ENCODE measurements at regions not wholly inside any gene's neighbourhood (a gene's known extent, or its start where the extent isn't known, plus 50 kb on each side); places are given as distances from the start of the nearest gene placed in this dataset.

DNA sequence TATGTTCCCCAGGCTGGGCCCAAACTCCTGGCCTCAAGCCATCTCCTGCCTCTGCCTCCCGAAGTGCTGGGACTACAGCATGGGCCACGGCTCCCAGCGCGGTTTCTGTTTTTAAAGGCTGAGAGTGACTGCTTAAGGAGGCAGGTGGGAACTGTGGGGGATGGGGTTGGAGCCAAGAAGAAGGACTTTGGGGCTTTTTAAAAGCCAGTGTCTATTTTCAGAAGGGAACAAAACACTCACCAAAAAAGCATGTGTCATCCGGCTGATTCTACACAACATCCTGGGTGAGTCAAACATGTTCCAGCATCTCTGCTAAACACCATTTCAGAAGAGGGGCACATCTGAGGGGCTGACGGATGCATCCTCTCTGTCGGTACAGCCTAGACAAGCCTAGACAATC, 824.5 kb downstream of the TYW1 start:
- H3K4me3 Mint-ChIP-seq (ENCODE audit: unreplicated experiment), result no peak overlapping the region
- H3K4me1 Mint-ChIP-seq (ENCODE audit: low read depth, unreplicated experiment), result no peaks in the 10 kb centered on the region
- peaks cover 15% of the 10 kb centered on the region for H3K9me3 Mint-ChIP-seq (ENCODE audit: unreplicated experiment)
- H3K27me3 ChIP-seq (ENCODE audit: insufficient read depth, low read length), result no peaks in the 10 kb centered on the region
- H3K36me3 Mint-ChIP-seq (ENCODE audit: low read depth, unreplicated experiment), result no peaks in the 10 kb centered on the region
- no peak for FAIRE-seq
- DNase-seq (ENCODE audit: low read depth), result no peak
- H4K20me1 ChIP-seq (ENCODE audit: insufficient read depth, low read length), result no peaks in the 10 kb centered on the region
- H3K4me1 ChIP-seq (ENCODE audit: insufficient read depth, low read length), result peaks cover 2% of the 10 kb centered on the region
- H3K9me3 ChIP-seq (ENCODE audit: insufficient read depth, low read depth, low read length), result peaks cover 1% of the 10 kb centered on the region
- H3K27ac ChIP-seq (ENCODE audit: low read depth, low read length), result no peak overlapping the region
- H3K27ac Mint-ChIP-seq (ENCODE audit: unreplicated experiment), result no peak overlapping the region
- no peak overlapping the region for H3K9ac ChIP-seq (ENCODE audit: low read length)
- H2AFZ ChIP-seq (ENCODE audit: low read depth, low read length), result no peak overlapping the region
- H3K4me2 ChIP-seq (ENCODE audit: low read length), result peak overlapping the region; percentile 55
- no peaks in the 10 kb centered on the region for H3K27me3 Mint-ChIP-seq (ENCODE audit: low read depth, unreplicated experiment)
- H3K36me3 ChIP-seq (ENCODE audit: insufficient read depth, low read length), result no peaks in the 10 kb centered on the region
- TF ChIP-seq EZH2 (IDR thresholded peaks at IDR 0.05; ENCODE audit: insufficient read depth, low read length), result no peak
- no peak for TF ChIP-seq CTCF (IDR thresholded peaks at IDR 0.05; ENCODE audit: insufficient read depth, low read depth, low read length)
- H3K4me3 ChIP-seq (ENCODE audit: insufficient read depth, low read depth, low read length), result no peak overlapping the region
- no peaks in the 10 kb centered on the region for H3K79me2 ChIP-seq (ENCODE audit: insufficient read depth, low read length)

DNA sequence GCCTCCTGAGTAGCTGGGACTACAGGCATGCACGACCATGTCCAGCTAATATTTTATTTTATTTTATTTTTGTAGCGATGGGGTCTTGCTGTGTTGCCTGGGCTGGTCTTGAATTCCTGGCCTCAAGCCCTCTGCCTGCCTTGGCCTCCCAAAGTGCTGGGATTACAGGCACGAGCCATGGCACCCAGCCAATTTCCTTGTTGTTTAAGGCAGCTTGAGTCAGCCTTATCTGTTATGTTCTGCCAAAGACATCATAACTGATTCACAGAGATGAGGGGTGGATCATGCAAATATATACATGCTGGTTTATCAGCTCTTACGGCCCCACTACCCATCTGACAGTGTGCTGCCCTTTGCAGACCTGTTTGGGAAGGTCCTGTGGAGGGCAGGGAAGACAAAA, 826.7 kb downstream of the TYW1 start:
- Histone ChIP-seq H3K4me2 (ENCODE audit: low read length) (no peak overlapping the region), H3K27me3 (ENCODE audit: insufficient read depth, low read length) (no peaks in the 10 kb centered on the region), H2AFZ (ENCODE audit: low read depth, low read length) (no peak overlapping the region), H3K9ac (ENCODE audit: low read length) (no peak overlapping the region), H3K36me3 (ENCODE audit: insufficient read depth, low read length) (no peaks in the 10 kb centered on the region), H3K4me1 (ENCODE audit: insufficient read depth, low read length) (peaks cover 2% of the 10 kb centered on the region), H3K9me3 (ENCODE audit: insufficient read depth, low read depth, low read length) (no peaks in the 10 kb centered on the region), H3K79me2 (ENCODE audit: insufficient read depth, low read length) (no peaks in the 10 kb centered on the region), H3K4me3 (ENCODE audit: insufficient read depth, low read depth, low read length) (no peak overlapping the region), H3K27ac (ENCODE audit: low read depth, low read length) (no peak overlapping the region), H4K20me1 (ENCODE audit: insufficient read depth, low read length) (no peaks in the 10 kb centered on the region)
- FAIRE-seq, result no peak
- no peak overlapping the region for H3K27ac Mint-ChIP-seq (ENCODE audit: unreplicated experiment)
- H3K4me1 Mint-ChIP-seq (ENCODE audit: low read depth, unreplicated experiment), result no peaks in the 10 kb centered on the region
- DNase-seq (ENCODE audit: low read depth), result no peak
- H3K9me3 Mint-ChIP-seq (ENCODE audit: unreplicated experiment), result peaks cover 13% of the 10 kb centered on the region
- TF ChIP-seq CTCF (IDR thresholded peaks at IDR 0.05; ENCODE audit: insufficient read depth, low read depth, low read length) (no peak), EZH2 (IDR thresholded peaks at IDR 0.05; ENCODE audit: insufficient read depth, low read length) (no peak)
- no peak overlapping the region for H3K4me3 Mint-ChIP-seq (ENCODE audit: unreplicated experiment)
- H3K36me3 Mint-ChIP-seq (ENCODE audit: low read depth, unreplicated experiment), result no peaks in the 10 kb centered on the region
- H3K27me3 Mint-ChIP-seq (ENCODE audit: low read depth, unreplicated experiment), result no peaks in the 10 kb centered on the region

DNA sequence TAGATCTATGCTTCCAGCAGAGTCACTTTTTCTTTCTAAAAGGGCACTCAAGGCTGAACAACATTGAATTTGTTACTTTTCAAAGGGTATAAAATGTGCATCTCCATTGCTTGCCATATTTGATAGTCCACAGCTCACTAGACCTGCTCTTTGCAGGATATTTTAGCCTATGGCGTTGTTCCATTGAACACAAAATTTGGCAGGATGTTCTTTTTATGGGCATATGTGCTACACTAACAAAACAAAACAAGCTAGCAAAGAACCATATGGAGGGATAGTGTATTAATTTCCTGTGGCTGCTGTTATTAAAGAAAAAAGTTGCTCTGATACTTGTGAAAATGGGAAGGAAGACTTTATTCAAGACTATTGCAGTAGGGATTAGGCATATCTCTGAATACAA, 828.7 kb downstream of the TYW1 start:
- Histone ChIP-seq H3K9me3 (ENCODE audit: insufficient read depth, low read depth, low read length) (no peaks in the 10 kb centered on the region), H3K9ac (ENCODE audit: low read length) (no peak overlapping the region), H3K36me3 (ENCODE audit: insufficient read depth, low read length) (no peaks in the 10 kb centered on the region), H3K27ac (ENCODE audit: low read depth, low read length) (no peak overlapping the region), H3K4me1 (ENCODE audit: insufficient read depth, low read length) (peaks cover 2% of the 10 kb centered on the region), H4K20me1 (ENCODE audit: insufficient read depth, low read length) (no peaks in the 10 kb centered on the region), H2AFZ (ENCODE audit: low read depth, low read length) (no peak overlapping the region), H3K27me3 (ENCODE audit: insufficient read depth, low read length) (no peaks in the 10 kb centered on the region), H3K4me2 (ENCODE audit: low read length) (no peak overlapping the region), H3K4me3 (ENCODE audit: insufficient read depth, low read depth, low read length) (no peak overlapping the region), H3K79me2 (ENCODE audit: insufficient read depth, low read length) (no peaks in the 10 kb centered on the region)
- no peak for FAIRE-seq
- Mint-ChIP-seq H3K27me3 (ENCODE audit: low read depth, unreplicated experiment) (no peaks in the 10 kb centered on the region), H3K4me3 (ENCODE audit: unreplicated experiment) (no peak overlapping the region), H3K27ac (ENCODE audit: unreplicated experiment) (no peak overlapping the region), H3K4me1 (ENCODE audit: low read depth, unreplicated experiment) (no peaks in the 10 kb centered on the region), H3K36me3 (ENCODE audit: low read depth, unreplicated experiment) (no peaks in the 10 kb centered on the region), H3K9me3 (ENCODE audit: unreplicated experiment) (peaks cover 8% of the 10 kb centered on the region)
- no peak for DNase-seq (ENCODE audit: low read depth)
- TF ChIP-seq CTCF (IDR thresholded peaks at IDR 0.05; ENCODE audit: insufficient read depth, low read depth, low read length) (no peak), EZH2 (IDR thresholded peaks at IDR 0.05; ENCODE audit: insufficient read depth, low read length) (no peak)

Measured in astrocyte (in vitro differentiated cells and primary cell).